ENCODE measurements at regions not wholly inside any gene's neighbourhood (a gene's known extent, or its start where the extent isn't known, plus 50 kb on each side); places are given as distances from the start of the nearest gene placed in this dataset.

DNA sequence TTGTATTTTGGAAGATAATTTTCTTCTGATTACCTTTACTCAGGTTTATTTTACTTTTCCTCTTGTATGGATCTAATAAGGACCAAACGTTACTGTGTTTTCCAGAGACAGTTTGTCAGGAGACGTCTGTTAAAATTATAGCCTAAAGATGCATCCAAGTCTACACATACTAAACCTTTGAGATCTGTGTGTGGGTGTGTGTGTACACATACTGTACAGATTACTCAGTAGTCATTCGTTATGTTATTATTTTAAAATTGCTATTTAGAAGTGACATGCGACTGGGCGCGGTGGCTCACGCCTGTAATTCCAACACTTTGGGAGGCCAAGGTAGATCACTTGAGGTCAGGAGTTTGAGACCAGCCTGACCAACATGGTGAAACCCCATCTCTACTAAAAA, 51.6 kb upstream of the CNTLN start:
- TF ChIP-seq CTCF (conservative IDR thresholded peaks at IDR 0.05; ENCODE audit: low read length) (no peak), EZH2phosphoT487 (IDR thresholded peaks at IDR 0.05; ENCODE audit: borderline replicate concordance, low read depth, low read length) (no peak)

Measured in OCI-LY7 (cell line).